Heart left ventricle (tissue), 16 donors: ENCODE measurements at regions not wholly inside any gene's neighbourhood (a gene's known extent, or its start where the extent isn't known, plus 50 kb on each side); places are given as distances from the start of the nearest gene placed in this dataset.

Experiments
- ATAC-seq, 4 donors: fragments of 200-7000 bp; cut with Tn5 transposase; one replicate each; pipeline ENCODE4 v1.9.1; 2020 to 2022; ENCODE audit warnings: moderate library complexity in 4 of 4, mild to moderate bottlenecking in 3 of 4, moderate number of reproducible peaks in 1 of 4
- DNase-seq, 5 donors: peaks; one replicate each; pipeline ENCODE4 v3.0.0-alpha.2; 2020
- H3K27ac ChIP-seq, 12 donors: fragments of 200-600 bp; sonication (generic) in 4 of 12; one replicate each; pipeline versions ENCODE4 v1.5.0 to v1.8.0; 2016 to 2022; ENCODE audit warnings: mild to moderate bottlenecking in 2 of 12
- H3K27me3 ChIP-seq, 9 donors: fragments of 200-600 bp; sonication (generic) in 2 of 9; one replicate each; pipeline versions ENCODE4 v1.5.1 to v1.8.0; 2016 to 2022; ENCODE audit warnings: mild to moderate bottlenecking in 3 of 9
- H3K36me3 ChIP-seq, 9 donors: fragments of 200-600 bp; sonication (generic) in 2 of 9; one replicate each; pipeline versions ENCODE4 v1.5.0 to v1.8.0; 2018 to 2022; ENCODE audit warnings: mild to moderate bottlenecking in 2 of 9
- H3K4me1 ChIP-seq, 12 donors: fragments of 200-600 bp; sonication (generic) in 4 of 12; one replicate each; pipeline versions ENCODE4 v1.5.0 to v1.8.0; 2016 to 2022; ENCODE audit warnings: mild to moderate bottlenecking in 3 of 12
- H3K4me3 ChIP-seq, 12 donors: fragments of 200-600 bp; sonication (generic) in 4 of 12; one replicate each; pipeline versions ENCODE4 v1.5.0 to v1.8.0; 2017 to 2022; ENCODE audit warnings: mild to moderate bottlenecking in 9 of 12, moderate library complexity in 4 of 12
- H3K9me3 ChIP-seq, 12 donors: fragments of 200-600 bp; sonication (generic) in 4 of 12; one replicate each; pipeline versions ENCODE4 v1.5.0 to v1.8.0; 2016 to 2022; ENCODE audit warnings: mild to moderate bottlenecking in 1 of 12
- CTCF ChIP-seq, 12 donors: fragments of 200-600 bp; sonication (generic) in 4 of 12; IDR thresholded peaks; one replicate each; pipeline versions ENCODE4 v1.5.0 to v1.8.0; 2018 to 2022; ENCODE audit warnings: antibody characterized with exemption in 12 of 12, mild to moderate bottlenecking in 5 of 12
- POLR2A ChIP-seq, 2 donors: fragments of 450-650 bp; IDR thresholded peaks; one replicate each; pipeline ENCODE4 v1.6.1; 2017; ENCODE audit warnings: antibody characterized with exemption in 2 of 2, mild to moderate bottlenecking in 2 of 2, moderate library complexity in 2 of 2
- WGBS, 4 donors: extraction: QIAGEN DNeasy Blood & Tissue Kit in 2 of 4; methylation state at CpG; one replicate each; pipeline versions ENCODE4 v1.1.5 to v1.1.7; 2013 to 2018; 5-methylcytosine and 5-hydroxymethylcytosine counted together
- intact Hi-C, 10 donors: fragments of 100-400 bp; cut with DNase I; formaldehyde crosslinking; loops; one replicate each; pipeline versions ENCODE4 v1.11.1 to v1.14.2; 2022
- donor health status: ischemic (EF 13 %, LVEDD 7.1; RV severe dilation, severe dysfunction).
- donor health status: healthy with polysubstance abuse.
- donor health status: DM: no; HTN: yes; CAD: no.
- donor health status: DM: no; HTN: no; CAD: no.
- donor health status: ischemic (EF 25% LVEDD 6.9; RV normal size, moderate dysfunction).
- donor health status: ischemic (EF 25% LVEDD 5.7; RV mildly dilated, moderate dysfunction).
- donor health status: healthy.
- donor health status: DM: yes; HTN: yes; CAD: no.
- donor health status: ischemic (EF 35%, LVEDD 5.7; RV mildly dilated, moderate dysfunction).
- donor health status: nonischemic (EF 11% LVEDD 7.7; RV severe dilation, severe dysfunction).
- donor health status: DM: yes; HTN: yes; CAD: no.
- donor health status: PGD.
- donor health status: ischemic (EF 29% LVEDD 5.4; RV normal size, mild dysfunction).
- donor health status: nonischemic (EF 23%, LVEDD 6.1; RV moderate dilation, normal function).

DNA sequence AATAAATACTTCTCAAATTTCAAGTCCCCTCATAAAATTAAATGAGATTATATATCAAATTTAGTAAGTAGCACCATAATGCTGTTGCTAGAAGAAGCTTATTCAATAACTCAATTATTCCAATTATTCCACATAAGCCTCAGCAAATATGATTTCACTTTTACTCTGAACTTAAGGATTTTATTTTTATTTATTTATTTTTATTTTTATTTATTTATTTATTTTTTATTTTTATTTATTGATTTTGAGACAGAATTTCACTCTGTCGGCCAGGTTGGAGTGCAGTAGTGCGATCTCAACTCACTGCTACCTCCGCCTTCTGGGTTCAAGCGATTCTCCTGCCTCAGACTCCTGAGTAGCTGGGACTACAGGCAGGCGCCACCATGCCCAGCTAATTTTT, 1308.3 kb upstream of the CDH9 start:
- WGBS, 4 donors = 90 to 96% (median 93%) methylated on average over 5 of the region's 5 CpGs
- TF ChIP-seq POLR2A (IDR thresholded peaks at IDR 0.05) (no peak), CTCF (IDR thresholded peaks at IDR 0.05) (no peak)
- H3K9me3 ChIP-seq = peaks cover 0 to 23% (median 8%) of the 10 kb centered on the region in 12 donors
- intact Hi-C loops = loop anchor here in 1 of 10 donors (5.0 kb wide), 1 partner anchor 421 kb away; no protein-coding TSS in a partner anchor
- DNase-seq (no peak), ATAC-seq (no peak)
- no peak overlapping the region for H3K4me3 ChIP-seq
- no peaks in the 10 kb centered on the region for H3K4me1 ChIP-seq
- no peaks in the 10 kb centered on the region for H3K36me3 ChIP-seq
- no peaks in the 10 kb centered on the region for H3K27me3 ChIP-seq
- no peak overlapping the region for H3K27ac ChIP-seq

DNA sequence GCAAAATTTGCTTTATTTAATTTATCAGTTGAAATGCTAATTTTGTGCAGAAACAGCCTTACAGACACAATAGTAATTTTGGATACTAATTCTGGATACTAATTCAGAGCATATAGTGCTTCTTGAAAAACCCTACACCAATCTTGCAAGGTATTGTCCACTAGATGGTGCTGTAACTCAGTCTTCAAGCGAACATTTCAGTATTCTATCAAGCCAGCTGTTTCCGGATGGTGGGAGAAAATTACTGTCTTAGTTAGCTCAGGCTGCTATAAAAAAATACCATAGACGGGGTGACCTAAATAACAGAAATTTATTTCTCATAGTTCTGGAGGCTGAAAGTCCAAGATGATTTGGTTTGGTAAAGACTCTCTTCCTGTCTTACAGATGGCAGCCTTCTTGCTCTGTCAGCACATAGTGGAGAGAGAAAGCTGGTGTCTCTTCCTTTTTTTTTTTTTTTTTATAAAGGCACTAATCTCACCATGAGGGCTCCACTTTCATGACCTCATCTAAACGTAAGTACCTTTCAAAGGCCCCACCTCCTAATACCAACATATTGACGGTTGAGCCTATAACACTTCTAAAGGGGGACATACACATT, 1306.5 kb upstream of the CDH9 start:
- no peaks in the 10 kb centered on the region for H3K36me3 ChIP-seq
- H3K27me3 ChIP-seq = no peaks in the 10 kb centered on the region
- peaks cover 0 to 8% (median 0%) of the 10 kb centered on the region in 12 donors for H3K9me3 ChIP-seq
- 23 to 29% (median 26%) methylated on average over 5 of the region's 5 CpGs for WGBS, 4 donors
- intact Hi-C loops = loop anchor here in 1 of 10 donors (5.0 kb wide), 1 partner anchor 422 kb away; no protein-coding TSS in a partner anchor
- H3K4me1 ChIP-seq = no peaks in the 10 kb centered on the region
- ATAC-seq = no peak
- TF ChIP-seq POLR2A (IDR thresholded peaks at IDR 0.05) (no peak), CTCF (IDR thresholded peaks at IDR 0.05) (peak in 6 of 12 donors; percentile 16 to 40 (median 36))
- no peak overlapping the region for H3K4me3 ChIP-seq
- DNase-seq = no peak
- H3K27ac ChIP-seq = no peak overlapping the region

DNA sequence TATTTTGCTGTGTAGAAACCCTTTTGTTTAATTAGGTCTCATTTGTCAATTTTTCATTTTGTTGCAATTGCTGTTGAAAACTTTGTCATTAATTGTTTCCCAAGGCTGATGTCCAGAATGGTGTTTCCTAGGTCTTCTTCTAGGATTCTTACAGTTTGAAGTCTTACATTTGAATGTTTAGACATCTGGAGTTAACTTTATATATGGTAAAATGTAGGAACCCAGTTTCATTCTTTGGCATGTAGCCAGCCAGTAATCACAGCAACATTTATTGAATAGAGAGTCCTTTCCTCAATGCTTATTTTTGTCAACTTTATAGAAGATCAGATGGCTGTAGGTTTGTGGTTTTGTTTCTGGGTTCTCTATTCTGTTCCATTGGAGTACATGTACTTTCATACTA, 1290.8 kb upstream of the CDH9 start:
- no peak overlapping the region for H3K4me3 ChIP-seq
- H3K9me3 ChIP-seq = peaks cover 0 to 22% (median 5%) of the 10 kb centered on the region in 12 donors
- H3K36me3 ChIP-seq = no peaks in the 10 kb centered on the region
- DNase-seq (no peak), ATAC-seq (no peak)
- no peak overlapping the region for H3K27ac ChIP-seq
- intact Hi-C loops = no loop called here
- TF ChIP-seq POLR2A (IDR thresholded peaks at IDR 0.05) (no peak), CTCF (IDR thresholded peaks at IDR 0.05) (no peak)
- H3K27me3 ChIP-seq = no peaks in the 10 kb centered on the region
- H3K4me1 ChIP-seq = no peaks in the 10 kb centered on the region

- no peaks in the 10 kb centered on the region for H3K4me1 ChIP-seq
- no peaks in the 10 kb centered on the region for H3K36me3 ChIP-seq
- DNase-seq = no peak
- intact Hi-C loops = no loop called here
- ATAC-seq = no peak
- H3K27me3 ChIP-seq = no peaks in the 10 kb centered on the region
- H3K27ac ChIP-seq = no peak overlapping the region
- no peak overlapping the region for H3K4me3 ChIP-seq
- peaks cover 0 to 22% (median 5%) of the 10 kb centered on the region in 12 donors for H3K9me3 ChIP-seq
- TF ChIP-seq CTCF (IDR thresholded peaks at IDR 0.05) (no peak), POLR2A (IDR thresholded peaks at IDR 0.05) (no peak)
Measured at GRCh38 chr5:28328681-28329080, 1290.3 kb upstream of the CDH9 start.
